HG02759 (cell line): ENCODE measurements at regions not wholly inside any gene's neighbourhood (a gene's known extent, or its start where the extent isn't known, plus 50 kb on each side); places are given as distances from the start of the nearest gene placed in this dataset.

Experiments used
- ATAC-seq: cut with Tn5 transposase; IDR thresholded peaks from one replicate; pipeline ENCODE4 v1.9.1; 2021; ENCODE audit warnings: mild to moderate bottlenecking, moderate library complexity; ENCODE audit not compliant: unreplicated experiment

- ATAC-seq = no peak
Measured at GRCh38 chr9:118165451-118165850, 461.2 kb downstream of the TLR4 start.

- ATAC-seq = no peak
Measured at GRCh38 chr9:118170032-118170955, 466.1 kb downstream of the TLR4 start.

DNA sequence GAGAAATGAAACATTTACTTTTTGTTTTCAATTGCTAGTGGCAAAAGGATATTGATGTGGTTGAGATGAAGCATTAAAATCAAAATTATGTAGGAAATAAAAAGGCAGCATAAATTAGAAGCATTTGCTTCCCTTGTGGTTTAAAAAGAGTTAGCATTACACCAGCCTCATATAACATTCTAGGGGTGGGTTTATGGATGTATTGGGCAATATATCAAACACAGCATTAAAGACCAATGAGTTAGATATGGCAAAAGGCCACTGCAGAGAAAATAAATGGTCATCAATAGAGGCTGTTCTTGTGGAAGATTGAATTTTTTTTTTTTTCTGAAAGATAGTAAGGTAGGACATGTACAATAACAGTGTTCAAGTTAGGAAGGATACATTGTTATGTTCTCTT is 473.0 kb downstream of the TLR4 start:
- no peak for ATAC-seq

DNA sequence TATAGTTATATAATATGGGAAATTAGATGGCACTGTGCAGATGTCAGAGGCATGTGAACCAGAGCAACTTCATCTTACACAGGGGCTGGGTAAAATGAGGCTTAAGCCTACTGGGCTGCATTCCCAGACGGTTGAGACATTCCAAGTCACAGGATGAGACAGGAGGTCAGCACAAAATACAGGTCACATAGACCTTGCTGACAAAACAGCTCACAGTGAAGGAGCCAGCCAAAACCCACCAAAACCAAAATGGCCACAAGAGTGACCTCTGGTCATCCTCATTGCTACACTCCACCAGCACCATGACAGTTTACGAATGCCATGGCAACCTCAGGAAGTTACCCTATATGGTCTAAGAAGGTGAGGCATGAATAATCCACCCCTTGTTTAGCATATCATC is 479.4 kb downstream of the TLR4 start:
- ATAC-seq = no peak

DNA sequence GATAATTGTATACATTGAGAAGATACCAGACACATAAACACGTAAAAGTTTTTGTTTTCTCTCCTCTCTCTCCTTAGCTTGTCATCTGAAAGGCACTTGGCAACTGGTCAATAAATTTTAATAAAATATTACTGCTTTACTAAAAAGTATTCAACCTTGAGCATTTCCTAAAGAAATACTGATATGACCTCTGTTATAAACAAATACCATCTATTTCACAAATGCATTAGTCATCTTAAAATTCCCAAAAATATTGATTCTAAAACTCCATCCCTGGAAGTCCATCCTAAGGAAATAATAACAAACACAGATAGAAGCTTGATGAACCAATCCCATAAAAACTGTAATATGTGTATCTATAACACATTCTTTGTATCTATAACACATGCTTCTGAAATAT is 483.2 kb downstream of the TLR4 start:
- ATAC-seq = no peak

DNA sequence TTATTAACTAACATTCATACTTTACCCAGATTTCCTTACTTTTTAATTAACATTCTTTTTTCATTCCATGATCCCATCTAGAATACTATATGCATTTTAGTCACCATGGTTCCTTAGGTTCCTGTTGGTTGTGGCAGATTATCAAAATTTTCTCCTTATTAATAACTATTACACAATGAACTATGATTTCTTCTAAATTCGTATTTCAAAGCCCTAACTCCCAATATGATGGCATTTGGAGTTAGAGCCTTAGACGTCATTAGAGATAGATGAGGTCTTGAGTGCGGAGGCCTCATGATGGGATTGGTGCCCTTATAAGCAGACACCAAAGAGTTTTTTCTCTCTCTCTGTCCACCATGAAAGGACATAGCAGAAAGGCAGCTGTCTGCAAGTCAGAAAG is 485.4 kb downstream of the TLR4 start:
- ATAC-seq = no peak

DNA sequence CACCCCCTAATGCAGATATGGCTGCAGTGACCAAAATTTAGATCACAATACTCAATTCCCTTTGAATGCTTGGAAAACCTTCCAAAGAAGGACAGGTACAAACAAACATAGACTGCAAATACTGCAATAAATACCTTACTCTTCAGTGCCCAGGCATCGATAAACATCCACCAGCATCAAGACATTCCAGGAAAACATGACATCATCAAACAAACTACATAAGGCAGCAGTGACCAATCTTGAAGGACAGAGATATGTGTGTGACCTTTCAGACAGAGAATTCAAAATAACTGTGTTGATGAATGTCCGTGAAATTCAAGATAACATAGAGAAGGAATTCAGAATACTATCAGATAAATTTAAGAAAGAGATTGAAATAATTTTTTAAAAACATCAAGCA is 488.6 kb downstream of the TLR4 start:
- ATAC-seq = no peak

DNA sequence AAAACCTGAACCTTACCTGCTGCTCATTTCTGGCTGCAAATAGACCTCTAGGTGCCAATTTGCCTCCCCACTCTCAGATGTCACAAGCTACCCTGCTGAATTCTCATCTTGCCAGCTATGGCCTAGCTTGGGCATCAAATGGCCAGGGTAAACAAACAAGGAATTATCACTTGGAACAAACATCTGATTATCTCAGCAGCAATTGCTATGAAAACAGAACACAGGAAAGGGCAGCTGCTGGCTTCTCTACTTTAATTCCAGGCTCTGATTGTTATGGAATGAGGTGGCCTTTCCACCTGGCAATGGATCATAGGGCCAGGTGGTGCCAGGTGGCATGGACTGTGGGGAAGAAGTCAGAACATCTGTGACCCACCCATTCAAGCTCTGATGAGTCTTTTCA is 505.1 kb downstream of the TLR4 start:
- ATAC-seq = no peak

DNA sequence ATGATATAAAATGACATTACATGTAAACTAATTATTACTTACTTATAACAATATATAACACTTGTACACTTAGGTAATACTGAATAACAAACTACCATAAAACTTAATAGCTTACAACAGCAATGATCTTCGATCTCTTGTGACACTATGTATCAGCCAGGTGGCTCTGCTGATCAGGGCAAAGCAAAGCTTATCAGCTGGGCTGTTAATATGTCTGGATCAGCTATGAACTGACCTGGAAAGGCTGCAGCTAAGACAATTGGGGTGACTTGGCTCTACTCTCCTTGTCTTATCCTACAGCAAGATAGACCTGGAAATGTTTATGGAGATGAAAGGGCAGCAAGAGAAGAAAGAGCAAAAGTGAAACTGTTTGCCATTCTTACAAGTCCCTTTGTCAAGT is 511.3 kb downstream of the TLR4 start:
- ATAC-seq = no peak

GRCh38 chr9:118222375-118222774 is 518.2 kb downstream of the TLR4 start:
- no peak for ATAC-seq

- no peak for ATAC-seq
Measured at GRCh38 chr9:118223111-118223510, 518.9 kb downstream of the TLR4 start.

DNA sequence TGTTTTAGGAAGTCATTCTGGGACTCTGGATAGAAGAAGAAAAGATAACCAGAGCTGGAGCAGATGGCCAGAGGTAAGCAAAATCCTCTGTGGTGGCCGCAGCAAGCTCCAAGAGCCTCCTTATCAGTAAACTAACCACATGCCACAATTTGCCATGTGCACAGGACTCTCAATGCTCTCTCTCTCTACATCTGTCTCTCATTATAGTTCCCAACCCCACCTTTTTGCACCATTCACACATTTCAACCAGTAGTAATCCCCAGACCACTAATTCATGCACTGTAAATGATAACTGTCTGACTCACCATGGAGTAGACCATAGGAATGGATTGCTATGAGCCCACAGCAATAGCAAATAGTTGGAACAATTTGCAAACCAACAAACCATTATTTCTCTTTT is 526.1 kb downstream of the TLR4 start:
- ATAC-seq = no peak

- ATAC-seq = no peak
Measured at GRCh38 chr9:118236625-118237024, 532.4 kb downstream of the TLR4 start.

GRCh38 chr9:118238139-118238538 is 533.9 kb downstream of the TLR4 start:
- ATAC-seq = no peak

DNA sequence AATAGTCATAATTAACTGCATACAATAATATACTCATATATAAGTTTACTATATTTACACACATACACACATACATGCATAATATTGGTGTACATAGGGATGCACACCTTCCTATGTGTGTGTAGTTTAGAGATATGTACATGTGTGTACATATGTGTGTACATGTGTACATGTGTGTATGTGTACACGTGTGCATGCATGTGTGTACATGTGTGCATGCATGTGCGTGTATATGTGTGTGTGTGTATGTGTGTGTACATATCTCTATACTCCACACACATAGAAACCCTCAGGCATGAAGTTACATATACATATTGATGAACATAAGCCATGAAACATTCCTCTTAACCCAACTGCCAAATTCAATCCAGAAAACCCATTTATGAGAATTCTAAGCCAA is 547.8 kb downstream of the TLR4 start:
- no peak for ATAC-seq

DNA sequence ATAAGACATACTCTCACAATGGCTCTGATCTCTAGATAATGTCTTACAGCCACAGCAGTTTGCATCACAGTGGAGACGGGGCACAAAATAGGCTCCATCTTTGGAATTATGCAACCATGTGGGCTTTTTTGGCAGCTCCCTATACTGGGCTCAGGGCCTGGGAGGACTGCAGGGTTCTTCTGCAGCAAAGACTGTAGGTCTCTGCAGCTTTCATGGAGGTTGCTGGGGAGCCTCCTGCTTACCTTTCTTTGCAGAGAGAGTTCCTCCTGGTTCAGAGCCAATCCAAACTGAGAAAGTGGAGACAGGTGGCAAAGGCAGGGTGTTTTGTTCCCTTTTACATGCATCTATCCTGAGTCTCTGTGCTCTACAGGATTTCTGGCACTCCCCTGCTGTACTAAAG is 558.0 kb downstream of the TLR4 start:
- ATAC-seq = no peak

DNA sequence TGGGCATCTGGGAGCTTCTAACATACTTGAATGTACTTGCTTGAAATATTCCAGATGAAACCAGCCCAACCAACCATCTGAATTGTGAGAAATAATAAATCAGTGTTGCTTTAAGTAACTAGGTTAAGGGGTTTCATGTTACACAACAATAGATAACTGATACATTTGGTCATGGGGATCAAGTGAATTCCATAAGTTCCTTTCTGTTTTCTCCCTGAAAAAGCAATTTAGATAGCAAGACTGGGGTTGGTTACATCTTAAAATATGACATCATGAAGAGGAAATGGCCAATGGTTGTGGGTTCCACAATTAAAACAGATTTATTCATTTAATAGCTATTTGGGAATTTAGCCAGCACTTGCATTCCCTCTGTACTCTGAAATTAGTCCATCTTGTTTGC is 559.7 kb downstream of the TLR4 start:
- ATAC-seq = no peak

GRCh38 chr9:118268046-118268445 is 563.8 kb downstream of the TLR4 start:
- ATAC-seq = no peak

- ATAC-seq = no peak
Measured at GRCh38 chr9:118269623-118270022, 565.4 kb downstream of the TLR4 start.

DNA sequence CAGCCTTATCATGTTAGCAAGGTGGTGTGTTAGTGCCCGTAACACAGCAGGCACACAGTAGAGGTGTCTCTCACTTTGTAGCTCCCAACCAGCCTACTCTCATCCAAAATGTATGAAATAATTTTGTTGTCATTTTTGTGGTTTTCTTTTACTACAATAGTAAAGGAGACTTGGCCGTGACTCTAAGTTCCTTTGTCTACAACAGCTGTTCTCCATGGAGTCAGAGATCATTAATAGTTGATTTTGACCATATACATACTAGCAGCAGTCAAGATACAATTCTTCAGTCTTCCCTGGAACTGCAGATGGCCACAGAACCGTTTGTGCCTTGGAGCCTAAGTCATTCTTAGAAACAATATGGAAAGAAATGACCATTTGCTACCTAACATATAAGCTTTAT is 567.1 kb downstream of the TLR4 start:
- no peak for ATAC-seq

DNA sequence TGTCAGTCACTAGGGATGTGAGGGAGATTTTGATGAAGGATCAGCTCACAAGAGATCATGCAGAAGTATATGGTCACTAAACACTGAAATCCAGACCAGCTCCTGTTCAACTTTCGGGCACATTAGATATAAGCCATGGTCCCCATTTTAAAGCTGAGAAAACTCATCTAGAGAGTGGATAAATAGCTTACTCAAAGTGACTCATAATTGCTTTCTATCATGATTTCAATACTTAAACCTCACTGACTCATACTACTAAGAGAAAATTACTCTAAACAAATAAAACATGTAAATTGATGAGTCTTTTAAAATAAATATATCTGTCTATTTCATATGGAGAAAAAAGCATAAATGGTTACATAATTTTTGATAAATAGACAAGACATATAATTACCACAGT is 567.7 kb downstream of the TLR4 start:
- ATAC-seq = no peak

DNA sequence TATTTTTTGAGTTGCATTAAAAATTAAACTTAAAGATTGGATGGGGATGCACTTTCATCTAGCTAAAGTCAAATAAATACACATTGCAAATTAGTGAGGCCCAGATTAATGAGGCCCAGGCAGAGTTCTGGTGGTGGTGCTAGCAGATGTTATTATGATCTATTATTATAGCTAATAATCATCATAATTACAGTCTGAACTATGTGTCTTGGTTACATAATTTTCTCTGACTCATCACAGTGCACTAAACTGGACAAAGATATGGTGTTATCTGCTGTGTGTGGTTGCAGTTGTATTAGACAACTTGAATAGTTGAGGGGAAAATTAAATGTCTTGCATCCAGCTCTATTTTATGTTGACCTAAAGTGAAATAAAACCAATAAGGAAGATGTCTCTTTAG is 568.8 kb downstream of the TLR4 start:
- ATAC-seq = no peak

DNA sequence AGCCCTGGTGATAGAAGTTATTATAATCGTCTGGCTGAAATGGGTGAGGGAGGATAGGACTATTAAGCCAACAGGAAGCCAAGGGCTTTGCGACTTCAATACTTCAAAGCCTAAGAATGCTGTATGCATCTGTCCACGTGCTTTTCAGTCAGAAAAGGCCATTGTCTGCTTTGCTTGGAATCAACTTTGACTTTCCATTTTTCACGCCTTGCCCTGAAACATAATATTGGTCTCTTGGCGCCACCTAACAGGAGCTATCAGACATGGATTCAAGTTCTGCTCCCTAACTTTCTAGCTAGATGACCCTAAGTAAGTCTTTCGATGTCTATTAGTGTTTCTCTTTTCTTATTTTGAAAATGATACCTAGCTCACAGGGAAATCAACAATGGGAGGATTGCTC is 572.6 kb downstream of the TLR4 start:
- ATAC-seq = no peak
